ENCODE measurements at regions not wholly inside any gene's neighbourhood (a gene's known extent, or its start where the extent isn't known, plus 50 kb on each side); places are given as distances from the start of the nearest gene placed in this dataset.

DNA sequence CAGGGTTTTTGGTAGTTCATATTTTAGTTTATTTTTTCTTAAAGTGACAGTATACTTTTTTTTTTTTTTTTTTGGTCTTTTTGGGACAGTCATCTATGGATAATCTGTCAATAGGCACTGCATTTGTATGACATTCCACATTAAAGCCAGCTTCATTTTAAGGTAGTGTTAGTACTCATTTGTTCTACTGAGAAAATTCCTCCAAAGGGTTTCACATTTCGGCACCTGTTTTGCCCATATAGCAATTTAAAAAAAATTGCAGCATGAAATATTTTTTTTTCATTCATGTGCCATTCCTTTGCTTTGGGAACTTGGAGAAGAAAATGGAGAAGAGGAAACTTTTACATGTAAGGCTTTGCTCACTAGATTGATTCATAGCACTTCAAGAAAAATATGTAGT lies 276.3 kb upstream of the TCF4 start:
- Mint-ChIP-seq H3K4me1 (no peaks in the 10 kb centered on the region), H3K36me3 (no peaks in the 10 kb centered on the region)
- intact Hi-C loops (cut with micrococcal nuclease): no loop called here

GRCh38 chr18:55863876-55864275 lies 275.9 kb upstream of the TCF4 start:
- no peak overlapping the region for H3K4me3 Mint-ChIP-seq
- ATAC-seq (no peak), DNase-seq (no peak)
- no peak for TF ChIP-seq CTCF (IDR thresholded peaks at IDR 0.05)
- Histone ChIP-seq H3K27me3 (ENCODE audit: control insufficient read depth, insufficient read depth, low read length) (no peaks in the 10 kb centered on the region), H3K4me3 (ENCODE audit: low read length) (no peak overlapping the region), H3K9me3 (ENCODE audit: control insufficient read depth, insufficient read depth, low read length) (no peaks in the 10 kb centered on the region), H3K27ac (ENCODE audit: low read length) (no peak overlapping the region), H3K36me3 (ENCODE audit: control insufficient read depth, insufficient read depth, low read length) (no peaks in the 10 kb centered on the region), H3K4me1 (ENCODE audit: control insufficient read depth, insufficient read depth, low read length) (no peaks in the 10 kb centered on the region)
- H3K36me3 Mint-ChIP-seq: no peaks in the 10 kb centered on the region
- intact Hi-C loops (cut with micrococcal nuclease): no loop called here
- H3K4me1 Mint-ChIP-seq: no peaks in the 10 kb centered on the region
- peaks cover 0 to 16% of the 10 kb centered on the region in 2 donors for H3K27me3 Mint-ChIP-seq (ENCODE audit: low read depth in 2 of 2)
- H3K27ac Mint-ChIP-seq: no peak overlapping the region
- H3K9me3 Mint-ChIP-seq: no peaks in the 10 kb centered on the region
- 94% methylated on average over 7 of the region's 7 CpGs for WGBS (ENCODE audit: insufficient coverage)

More for the DNA sequence above, 276.3 kb upstream of the TCF4 start:
- no peak for TF ChIP-seq CTCF (IDR thresholded peaks at IDR 0.05)
- DNase-seq (no peak), ATAC-seq (no peak)
- Histone ChIP-seq H3K4me1 (ENCODE audit: control insufficient read depth, insufficient read depth, low read length) (no peaks in the 10 kb centered on the region), H3K9me3 (ENCODE audit: control insufficient read depth, insufficient read depth, low read length) (no peaks in the 10 kb centered on the region), H3K36me3 (ENCODE audit: control insufficient read depth, insufficient read depth, low read length) (no peaks in the 10 kb centered on the region), H3K27ac (ENCODE audit: low read length) (no peak overlapping the region), H3K27me3 (ENCODE audit: control insufficient read depth, insufficient read depth, low read length) (no peaks in the 10 kb centered on the region), H3K4me3 (ENCODE audit: low read length) (no peak overlapping the region)
- WGBS (ENCODE audit: insufficient coverage): no CpG with 5 or more reads among the region's 1 CpG
- Mint-ChIP-seq H3K27me3 (ENCODE audit: low read depth in 2 of 2) (peaks cover 0 to 12% of the 10 kb centered on the region in 2 donors), H3K27ac (no peak overlapping the region), H3K4me3 (no peak overlapping the region), H3K9me3 (no peaks in the 10 kb centered on the region)

- no peaks in the 10 kb centered on the region for H3K4me1 Mint-ChIP-seq
- ATAC-seq (no peak), DNase-seq (no peak)
- H3K9me3 Mint-ChIP-seq: no peaks in the 10 kb centered on the region
- Histone ChIP-seq H3K4me3 (ENCODE audit: low read length) (no peak overlapping the region), H3K27me3 (ENCODE audit: control insufficient read depth, insufficient read depth, low read length) (no peaks in the 10 kb centered on the region), H3K4me1 (ENCODE audit: control insufficient read depth, insufficient read depth, low read length) (no peaks in the 10 kb centered on the region), H3K36me3 (ENCODE audit: control insufficient read depth, insufficient read depth, low read length) (no peaks in the 10 kb centered on the region), H3K27ac (ENCODE audit: low read length) (no peak overlapping the region), H3K9me3 (ENCODE audit: control insufficient read depth, insufficient read depth, low read length) (no peaks in the 10 kb centered on the region)
- intact Hi-C loops (cut with micrococcal nuclease): no loop called here
- peaks cover 0 to 21% of the 10 kb centered on the region in 2 donors for H3K27me3 Mint-ChIP-seq (ENCODE audit: low read depth in 2 of 2)
- no peaks in the 10 kb centered on the region for H3K36me3 Mint-ChIP-seq
- no peak for TF ChIP-seq CTCF (IDR thresholded peaks at IDR 0.05)
- 89% methylated on average over 4 of the region's 4 CpGs for WGBS (ENCODE audit: insufficient coverage)
- H3K27ac Mint-ChIP-seq: no peak overlapping the region
- H3K4me3 Mint-ChIP-seq: no peak overlapping the region
Measured at GRCh38 chr18:55863391-55863706, 275.4 kb upstream of the TCF4 start.

DNA sequence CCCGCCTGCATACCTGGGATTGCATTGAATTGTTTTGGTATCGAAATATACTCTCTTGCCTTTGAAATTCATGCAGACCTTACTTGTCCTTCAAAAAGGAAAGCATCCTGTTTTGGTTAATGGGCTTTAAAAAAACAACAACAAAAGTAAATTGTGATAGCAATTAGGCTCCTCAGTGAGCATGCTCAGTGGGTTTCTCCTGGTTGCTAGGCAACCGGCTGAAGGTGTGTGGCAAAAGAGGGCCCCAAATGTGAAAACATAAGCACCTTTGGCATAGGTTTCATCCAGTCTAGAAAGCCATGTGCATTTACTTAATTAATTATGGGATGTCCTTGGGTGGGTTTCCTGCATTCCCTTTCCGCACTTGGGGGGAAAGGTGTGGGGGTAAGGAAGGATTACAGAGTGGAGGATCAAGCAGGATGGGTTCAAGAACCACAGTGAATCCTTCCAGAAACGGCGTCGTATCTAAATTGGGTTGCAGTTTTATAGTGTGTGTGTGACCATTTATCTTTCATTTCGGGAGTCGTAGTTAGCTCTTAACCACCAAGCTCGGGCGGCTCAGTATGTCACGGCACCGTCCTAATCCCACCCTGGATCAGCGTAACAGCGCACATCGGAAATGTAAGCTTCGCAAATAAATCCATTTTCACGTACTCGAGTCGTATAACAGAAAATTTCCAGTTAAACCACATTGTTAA lies 274.9 kb upstream of the TCF4 start:
- DNase-seq: no peak
- Histone ChIP-seq H3K27me3 (ENCODE audit: control insufficient read depth, insufficient read depth, low read length) (no peaks in the 10 kb centered on the region), H3K27ac (ENCODE audit: low read length) (no peak overlapping the region), H3K36me3 (ENCODE audit: control insufficient read depth, insufficient read depth, low read length) (no peaks in the 10 kb centered on the region), H3K4me3 (ENCODE audit: low read length) (no peak overlapping the region), H3K4me1 (ENCODE audit: control insufficient read depth, insufficient read depth, low read length) (no peaks in the 10 kb centered on the region), H3K9me3 (ENCODE audit: control insufficient read depth, insufficient read depth, low read length) (no peaks in the 10 kb centered on the region)
- TF ChIP-seq CTCF (IDR thresholded peaks at IDR 0.05): no peak
- Mint-ChIP-seq H3K9me3 (no peaks in the 10 kb centered on the region), H3K27ac (no peak overlapping the region), H3K27me3 (ENCODE audit: low read depth in 2 of 2) (peaks cover 0 to 23% of the 10 kb centered on the region in 2 donors), H3K36me3 (no peaks in the 10 kb centered on the region), H3K4me1 (no peaks in the 10 kb centered on the region), H3K4me3 (no peak overlapping the region)
- intact Hi-C loops (cut with micrococcal nuclease): no loop called here
- WGBS (ENCODE audit: insufficient coverage): 95% methylated on average over 20 of the region's 20 CpGs
- ATAC-seq: no peak
